Activated naive CD8-positive, alpha-beta T cell (primary cell): ENCODE measurements at regions not wholly inside any gene's neighbourhood (a gene's known extent, or its start where the extent isn't known, plus 50 kb on each side); places are given as distances from the start of the nearest gene placed in this dataset.

ENCODE experiments used
- H3K27ac Mint-ChIP-seq: one replicate; pipeline ENCODE4 v1.8.0; 2021; ENCODE audit warnings: mixed read lengths
- H3K27me3 Mint-ChIP-seq: one replicate; pipeline ENCODE4 v1.8.0; 2021; ENCODE audit warnings: mixed read lengths
- H3K36me3 Mint-ChIP-seq: one replicate; pipeline ENCODE4 v1.8.0; 2021; ENCODE audit warnings: mixed read lengths
- H3K4me1 Mint-ChIP-seq: one replicate; pipeline ENCODE4 v1.8.0; 2021; ENCODE audit warnings: low read depth, mixed read lengths
- H3K4me3 Mint-ChIP-seq: one replicate; pipeline ENCODE4 v1.8.0; 2021; ENCODE audit warnings: mild to moderate bottlenecking, mixed read lengths
- H3K9me3 Mint-ChIP-seq: one replicate; pipeline ENCODE4 v1.8.0; 2021; ENCODE audit warnings: low read depth, mixed read lengths

GRCh38 chr10:31702954-31703353 is 225.7 kb downstream of the ARHGAP12 start:
- Mint-ChIP-seq H3K27ac (no peak overlapping the region), H3K4me1 (peaks cover 14% of the 10 kb centered on the region), H3K27me3 (no peaks in the 10 kb centered on the region), H3K9me3 (no peaks in the 10 kb centered on the region), H3K4me3 (no peak overlapping the region), H3K36me3 (no peaks in the 10 kb centered on the region)

GRCh38 chr10:31702005-31702404 is 226.6 kb downstream of the ARHGAP12 start:
- H3K27me3 Mint-ChIP-seq: no peaks in the 10 kb centered on the region
- peaks cover 4% of the 10 kb centered on the region for H3K4me1 Mint-ChIP-seq
- H3K36me3 Mint-ChIP-seq: no peaks in the 10 kb centered on the region
- no peak overlapping the region for H3K4me3 Mint-ChIP-seq
- no peaks in the 10 kb centered on the region for H3K9me3 Mint-ChIP-seq
- no peak overlapping the region for H3K27ac Mint-ChIP-seq

GRCh38 chr10:31701546-31701945 is 227.1 kb downstream of the ARHGAP12 start:
- H3K4me3 Mint-ChIP-seq: no peak overlapping the region
- no peaks in the 10 kb centered on the region for H3K9me3 Mint-ChIP-seq
- no peak overlapping the region for H3K27ac Mint-ChIP-seq
- no peaks in the 10 kb centered on the region for H3K27me3 Mint-ChIP-seq
- H3K4me1 Mint-ChIP-seq: no peaks in the 10 kb centered on the region
- H3K36me3 Mint-ChIP-seq: no peaks in the 10 kb centered on the region

- H3K27ac Mint-ChIP-seq: no peak overlapping the region
- H3K36me3 Mint-ChIP-seq: no peaks in the 10 kb centered on the region
- H3K4me3 Mint-ChIP-seq: no peak overlapping the region
- no peaks in the 10 kb centered on the region for H3K9me3 Mint-ChIP-seq
- H3K27me3 Mint-ChIP-seq: no peaks in the 10 kb centered on the region
- H3K4me1 Mint-ChIP-seq: no peaks in the 10 kb centered on the region
Observed at GRCh38 chr10:31700181-31700611, 228.4 kb downstream of the ARHGAP12 start.

- H3K9me3 Mint-ChIP-seq: no peaks in the 10 kb centered on the region
- no peaks in the 10 kb centered on the region for H3K4me1 Mint-ChIP-seq
- no peaks in the 10 kb centered on the region for H3K36me3 Mint-ChIP-seq
- H3K27ac Mint-ChIP-seq: no peak overlapping the region
- H3K27me3 Mint-ChIP-seq: no peaks in the 10 kb centered on the region
- no peak overlapping the region for H3K4me3 Mint-ChIP-seq
Observed at GRCh38 chr10:31698181-31698830, 230.3 kb downstream of the ARHGAP12 start.

- no peaks in the 10 kb centered on the region for H3K4me1 Mint-ChIP-seq
- H3K27ac Mint-ChIP-seq: no peak overlapping the region
- no peaks in the 10 kb centered on the region for H3K27me3 Mint-ChIP-seq
- no peak overlapping the region for H3K4me3 Mint-ChIP-seq
- H3K36me3 Mint-ChIP-seq: no peaks in the 10 kb centered on the region
- no peaks in the 10 kb centered on the region for H3K9me3 Mint-ChIP-seq
Observed at GRCh38 chr10:31697271-31698180, 231.1 kb downstream of the ARHGAP12 start.

- H3K4me3 Mint-ChIP-seq: no peak overlapping the region
- no peak overlapping the region for H3K27ac Mint-ChIP-seq
- H3K9me3 Mint-ChIP-seq: no peaks in the 10 kb centered on the region
- H3K4me1 Mint-ChIP-seq: no peaks in the 10 kb centered on the region
- H3K36me3 Mint-ChIP-seq: no peaks in the 10 kb centered on the region
- no peaks in the 10 kb centered on the region for H3K27me3 Mint-ChIP-seq
Observed at GRCh38 chr10:31694929-31695837, 233.4 kb downstream of the ARHGAP12 start.

- peaks cover 3% of the 10 kb centered on the region for H3K9me3 Mint-ChIP-seq
- no peak overlapping the region for H3K27ac Mint-ChIP-seq
- H3K27me3 Mint-ChIP-seq: no peaks in the 10 kb centered on the region
- no peak overlapping the region for H3K4me3 Mint-ChIP-seq
- H3K36me3 Mint-ChIP-seq: no peaks in the 10 kb centered on the region
- H3K4me1 Mint-ChIP-seq: no peaks in the 10 kb centered on the region
Observed at GRCh38 chr10:31694126-31694685, 234.4 kb downstream of the ARHGAP12 start.

- Mint-ChIP-seq H3K36me3 (no peaks in the 10 kb centered on the region), H3K4me3 (no peak overlapping the region), H3K27ac (no peak overlapping the region), H3K4me1 (no peaks in the 10 kb centered on the region), H3K9me3 (peaks cover 9% of the 10 kb centered on the region), H3K27me3 (no peaks in the 10 kb centered on the region)
Observed at GRCh38 chr10:31693491-31693890, 235.1 kb downstream of the ARHGAP12 start.

GRCh38 chr10:31689233-31689632 is 239.4 kb downstream of the ARHGAP12 start:
- Mint-ChIP-seq H3K4me1 (no peaks in the 10 kb centered on the region), H3K27ac (no peak overlapping the region), H3K36me3 (peaks cover 7% of the 10 kb centered on the region), H3K9me3 (peaks cover 18% of the 10 kb centered on the region), H3K27me3 (no peaks in the 10 kb centered on the region), H3K4me3 (no peak overlapping the region)

GRCh38 chr10:31687663-31688482 is 240.8 kb downstream of the ARHGAP12 start:
- Mint-ChIP-seq H3K4me1 (no peaks in the 10 kb centered on the region), H3K36me3 (peaks cover 7% of the 10 kb centered on the region), H3K4me3 (no peak overlapping the region), H3K27me3 (no peaks in the 10 kb centered on the region), H3K27ac (no peak overlapping the region), H3K9me3 (peaks cover 25% of the 10 kb centered on the region)

- no peak overlapping the region for H3K27ac Mint-ChIP-seq
Observed at GRCh38 chr10:31686599-31686998, 242.0 kb downstream of the ARHGAP12 start.

GRCh38 chr10:31683682-31684081 is 244.9 kb downstream of the ARHGAP12 start:
- H3K9me3 Mint-ChIP-seq: peaks cover 28% of the 10 kb centered on the region
- H3K4me3 Mint-ChIP-seq: no peak overlapping the region
- H3K27ac Mint-ChIP-seq: no peak overlapping the region
- H3K27me3 Mint-ChIP-seq: peaks cover 4% of the 10 kb centered on the region
- H3K36me3 Mint-ChIP-seq: peaks cover 7% of the 10 kb centered on the region
- no peaks in the 10 kb centered on the region for H3K4me1 Mint-ChIP-seq

More at GRCh38 chr10:31686599-31686998, 242.0 kb downstream of the ARHGAP12 start:
- H3K4me1 Mint-ChIP-seq: no peaks in the 10 kb centered on the region
- peaks cover 37% of the 10 kb centered on the region for H3K9me3 Mint-ChIP-seq
- H3K4me3 Mint-ChIP-seq: no peak overlapping the region
- H3K36me3 Mint-ChIP-seq: peaks cover 7% of the 10 kb centered on the region
- H3K27me3 Mint-ChIP-seq: no peaks in the 10 kb centered on the region

GRCh38 chr10:31679936-31680335 is 248.7 kb downstream of the ARHGAP12 start:
- no peak overlapping the region for H3K4me3 Mint-ChIP-seq
- H3K27me3 Mint-ChIP-seq: peaks cover 4% of the 10 kb centered on the region
- H3K36me3 Mint-ChIP-seq: peaks cover under 1% of the 10 kb centered on the region
- H3K4me1 Mint-ChIP-seq: no peaks in the 10 kb centered on the region
- H3K9me3 Mint-ChIP-seq: peaks cover 23% of the 10 kb centered on the region
- H3K27ac Mint-ChIP-seq: no peak overlapping the region
